G401 (cell line): ENCODE measurements at regions not wholly inside any gene's neighbourhood (a gene's known extent, or its start where the extent isn't known, plus 50 kb on each side); places are given as distances from the start of the nearest gene placed in this dataset.

Source experiments
- DNase-seq: peaks from one replicate; pipeline ENCODE4 v3.0.0-alpha.2; 2015; ENCODE audit warnings: low spot score
- in situ Hi-C: cut with HindIII; loops from 2 replicates; pipeline ENCODE4 v1.10.0; 2016; ENCODE audit warnings: low sequenced_read_pairs, mixed read lengths

DNA sequence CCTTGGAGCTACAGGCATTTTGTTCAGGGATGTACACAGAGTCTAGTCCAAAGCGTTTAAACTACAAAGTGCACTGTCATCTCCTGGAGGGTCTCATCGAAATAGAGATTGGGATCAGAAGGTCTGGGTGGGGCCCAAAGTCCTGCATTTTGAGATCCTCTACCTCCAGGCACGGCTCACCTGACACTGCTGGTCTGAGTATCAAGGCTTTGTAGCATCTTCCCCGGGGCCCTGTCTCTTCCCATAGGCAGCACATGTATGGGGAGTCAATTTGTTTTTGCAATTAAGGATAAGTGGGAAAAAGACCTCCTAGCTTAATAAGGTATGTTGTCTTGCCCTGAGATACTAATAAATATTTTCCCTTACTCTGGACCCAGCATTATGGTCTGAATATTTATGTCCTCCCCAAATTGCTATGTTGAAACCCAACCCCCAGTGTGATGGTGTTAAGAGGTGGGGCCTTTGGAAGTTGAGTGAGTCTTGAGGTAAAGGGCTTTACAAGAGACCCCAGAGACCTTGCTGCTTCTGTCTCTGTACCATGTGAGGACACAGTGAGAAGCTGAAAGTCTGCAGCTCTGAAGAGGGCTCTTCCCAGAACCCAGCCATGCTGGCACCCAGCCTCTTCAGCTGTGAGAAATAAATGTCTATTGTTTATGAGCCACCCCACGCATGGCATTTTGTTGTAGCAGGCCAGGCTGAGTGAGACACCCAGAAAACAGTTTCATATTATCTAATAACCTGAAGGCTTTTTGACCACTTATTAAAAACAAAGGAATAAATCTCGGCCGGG is 258.7 kb upstream of the HS6ST1 start:
- no peak for DNase-seq
- in situ Hi-C loops, result no loop called here

DNA sequence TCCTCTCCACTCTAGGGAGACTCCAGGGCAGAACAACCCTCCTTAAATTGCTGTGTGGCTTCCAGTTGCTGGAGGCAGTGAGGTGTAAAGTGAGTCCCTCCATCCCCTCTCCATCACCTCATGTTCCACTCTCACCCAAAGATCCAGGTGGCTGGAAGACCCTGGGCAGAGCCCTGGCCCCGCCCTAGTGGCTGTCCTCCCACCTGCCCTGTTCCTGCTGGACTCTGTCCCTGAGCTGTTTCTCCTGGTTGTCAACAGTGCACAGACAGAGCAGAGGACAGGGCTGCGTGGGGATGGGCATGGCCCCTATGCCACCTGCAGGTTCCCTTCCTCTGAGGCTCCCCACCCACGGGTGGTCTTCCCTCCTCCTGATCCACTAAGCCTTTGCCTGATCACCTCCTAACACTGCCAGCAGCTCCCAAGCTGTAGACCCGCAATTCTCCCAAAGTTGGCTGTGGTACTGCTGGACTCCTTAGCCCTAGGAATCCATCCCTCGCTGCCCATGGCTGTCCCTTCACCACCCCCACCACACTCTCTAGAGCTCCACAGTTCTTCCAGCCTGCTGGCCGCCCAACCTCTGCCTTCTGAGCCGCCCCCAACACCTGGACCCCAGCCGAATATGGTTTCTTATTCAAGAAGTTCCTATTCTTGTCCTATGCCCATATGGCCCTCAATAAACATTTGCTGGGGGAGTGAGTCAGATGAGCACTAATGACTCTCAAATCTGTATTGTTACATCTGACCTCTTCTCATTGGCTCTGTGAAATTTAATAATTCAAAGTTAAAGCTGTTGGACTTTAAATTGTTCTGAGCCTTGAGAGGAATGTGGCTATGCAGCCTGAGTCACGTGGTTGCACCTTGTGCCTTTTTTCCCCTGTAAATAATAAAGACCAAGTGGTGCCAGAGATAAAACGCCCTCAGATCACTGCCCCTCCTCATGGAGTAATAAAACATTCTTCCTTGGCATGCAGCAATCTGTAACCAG is 260.0 kb upstream of the HS6ST1 start:
- in situ Hi-C loops, result no loop called here
- no peak for DNase-seq

DNA sequence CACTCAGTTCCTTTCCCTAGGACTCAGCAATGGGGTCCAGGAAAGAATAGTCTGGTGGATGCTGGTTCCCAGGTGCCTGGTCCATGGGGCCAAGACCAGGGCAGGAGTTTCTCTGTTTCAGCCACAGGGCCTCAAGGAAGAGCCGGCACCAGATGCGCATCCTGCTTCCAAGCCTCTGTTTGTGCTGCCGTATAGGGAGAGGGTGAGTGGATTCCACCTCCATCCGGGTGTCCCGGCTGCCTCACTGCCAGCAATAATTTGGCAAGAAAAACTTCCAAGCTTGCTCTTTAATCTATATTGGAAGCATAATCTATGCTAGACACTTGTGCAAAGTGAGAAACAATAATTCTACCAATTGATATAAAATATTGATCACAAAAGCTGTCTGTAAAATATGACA is 261.2 kb upstream of the HS6ST1 start:
- in situ Hi-C loops, result no loop called here
- DNase-seq, result no peak

DNA sequence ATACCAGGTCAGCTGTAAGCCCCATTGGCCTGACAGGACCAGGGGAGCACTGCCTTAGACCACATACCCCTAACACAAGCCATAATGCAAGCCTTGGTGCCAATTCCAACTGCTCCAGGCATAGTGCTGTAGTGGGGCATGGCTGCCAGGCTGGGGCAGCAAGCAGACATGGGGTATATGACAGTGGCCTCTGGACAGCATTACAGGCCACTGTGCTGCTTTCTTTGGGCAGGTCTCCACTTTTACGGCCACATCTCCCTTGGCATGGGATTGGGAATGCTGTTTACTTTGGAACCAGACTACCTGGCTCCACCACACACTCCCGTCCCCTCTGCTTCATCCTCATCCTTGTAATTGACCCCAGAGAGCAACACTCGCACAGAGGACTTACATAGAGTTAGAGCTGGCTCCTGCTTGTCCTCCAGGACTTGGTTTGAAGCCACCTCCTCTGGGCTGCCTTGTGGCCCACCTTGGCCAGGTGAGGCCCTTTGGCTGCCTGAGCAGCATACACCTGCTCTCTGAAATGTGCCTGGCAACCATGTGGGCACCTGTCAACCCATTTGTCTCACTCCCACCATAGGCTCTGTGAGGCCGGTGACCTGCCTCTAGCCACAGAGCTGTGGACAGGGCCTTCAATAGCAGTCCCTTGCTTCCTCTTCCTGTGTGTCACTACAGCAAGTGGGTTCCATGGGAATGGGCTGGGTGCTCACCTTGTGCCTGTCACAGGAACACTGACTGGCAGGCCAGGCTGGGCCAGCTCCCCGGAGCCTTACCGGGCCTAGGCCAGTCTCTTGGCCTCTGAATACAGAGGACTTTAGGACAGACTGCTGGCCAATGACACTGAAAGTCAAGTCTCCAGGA is 262.6 kb upstream of the HS6ST1 start:
- DNase-seq, result no peak
- in situ Hi-C loops, result no loop called here

DNA sequence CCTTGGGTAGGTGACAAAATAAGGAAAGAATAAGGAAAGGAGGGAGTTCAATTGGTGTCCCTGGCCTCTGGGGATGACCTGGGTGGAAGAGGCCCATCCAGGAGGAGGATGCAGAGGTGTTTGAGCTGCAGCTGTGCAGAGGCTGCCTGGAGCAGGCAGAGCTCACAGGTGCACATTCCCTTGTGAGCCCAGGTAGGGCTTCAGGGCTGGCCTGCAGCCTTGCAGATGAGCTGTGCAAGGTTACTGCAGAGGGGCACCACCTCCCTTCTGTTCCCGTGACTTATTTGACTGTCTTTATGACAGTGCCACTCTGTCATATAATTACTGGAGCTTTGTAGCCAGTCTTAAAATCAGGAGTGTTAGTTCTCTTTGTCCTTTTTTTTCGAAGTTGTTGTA is 263.2 kb upstream of the HS6ST1 start:
- in situ Hi-C loops, result no loop called here
- no peak for DNase-seq

DNA sequence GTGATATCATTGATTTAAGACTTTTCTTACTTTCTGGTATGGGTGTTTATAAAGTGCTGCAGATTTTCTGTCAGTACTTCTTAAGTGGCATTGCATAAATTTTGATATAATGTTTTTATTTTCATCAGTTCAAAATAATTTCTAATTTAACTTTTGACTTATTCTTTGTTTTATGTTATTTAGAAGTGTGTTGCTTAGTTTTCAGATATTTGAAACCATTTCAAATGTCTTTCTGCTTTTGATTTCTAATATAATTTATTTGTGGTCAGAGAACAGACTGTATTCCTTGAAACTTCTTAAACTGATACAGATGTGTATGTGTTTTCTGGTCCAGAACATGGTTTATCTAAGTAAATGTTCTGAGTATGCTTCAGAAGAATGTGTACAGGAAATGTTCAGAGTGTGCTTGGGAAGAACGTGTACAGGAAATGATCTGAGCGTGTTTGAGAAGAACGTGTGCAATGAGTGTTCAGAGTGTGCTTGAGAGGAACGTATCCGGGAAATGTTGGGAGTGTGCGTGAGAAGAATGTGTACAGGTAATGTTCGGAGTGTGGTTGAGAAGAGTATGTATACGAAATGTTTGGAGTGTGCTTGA is 265.7 kb upstream of the HS6ST1 start:
- in situ Hi-C loops, result no loop called here
- no peak for DNase-seq

DNA sequence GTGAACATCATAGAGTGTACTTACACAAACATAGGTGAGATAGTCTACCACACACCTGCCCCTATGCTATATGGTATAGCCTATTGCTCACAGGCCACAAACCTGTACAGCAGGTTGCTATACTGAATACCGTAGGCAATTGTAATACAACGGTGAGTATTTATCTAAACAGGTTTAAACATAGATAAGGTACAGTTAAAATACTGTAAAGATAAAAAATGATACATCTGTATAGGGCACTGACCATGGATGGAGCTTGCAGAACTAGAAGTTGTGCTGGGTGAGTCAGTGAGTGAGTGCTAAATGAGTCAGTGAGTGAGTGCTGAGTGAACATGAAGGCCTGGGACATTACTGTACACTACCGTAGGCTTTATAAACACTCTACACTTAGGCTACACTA is 267.0 kb upstream of the HS6ST1 start:
- in situ Hi-C loops, result no loop called here
- DNase-seq, result no peak

DNA sequence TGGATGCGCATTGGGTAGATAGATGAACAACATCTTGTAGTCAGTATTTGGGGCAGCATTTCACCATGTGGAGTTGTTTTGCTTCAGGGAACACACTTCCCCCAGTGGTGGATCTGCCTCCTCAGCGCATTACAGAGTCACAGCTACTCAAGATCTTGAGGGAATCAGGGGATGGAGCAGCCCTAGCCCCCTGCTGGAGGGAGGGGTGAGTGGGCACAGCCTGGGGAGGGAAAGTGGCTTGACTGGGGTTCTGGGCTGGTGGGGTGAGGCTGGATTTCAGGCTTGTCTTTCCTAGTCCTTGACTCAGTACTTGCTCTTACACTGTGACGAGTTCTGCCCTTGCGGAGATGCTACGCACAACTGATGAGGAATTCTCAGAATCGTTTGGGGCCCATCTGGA is 271.0 kb upstream of the HS6ST1 start:
- in situ Hi-C loops, result no loop called here
- DNase-seq, result no peak

DNA sequence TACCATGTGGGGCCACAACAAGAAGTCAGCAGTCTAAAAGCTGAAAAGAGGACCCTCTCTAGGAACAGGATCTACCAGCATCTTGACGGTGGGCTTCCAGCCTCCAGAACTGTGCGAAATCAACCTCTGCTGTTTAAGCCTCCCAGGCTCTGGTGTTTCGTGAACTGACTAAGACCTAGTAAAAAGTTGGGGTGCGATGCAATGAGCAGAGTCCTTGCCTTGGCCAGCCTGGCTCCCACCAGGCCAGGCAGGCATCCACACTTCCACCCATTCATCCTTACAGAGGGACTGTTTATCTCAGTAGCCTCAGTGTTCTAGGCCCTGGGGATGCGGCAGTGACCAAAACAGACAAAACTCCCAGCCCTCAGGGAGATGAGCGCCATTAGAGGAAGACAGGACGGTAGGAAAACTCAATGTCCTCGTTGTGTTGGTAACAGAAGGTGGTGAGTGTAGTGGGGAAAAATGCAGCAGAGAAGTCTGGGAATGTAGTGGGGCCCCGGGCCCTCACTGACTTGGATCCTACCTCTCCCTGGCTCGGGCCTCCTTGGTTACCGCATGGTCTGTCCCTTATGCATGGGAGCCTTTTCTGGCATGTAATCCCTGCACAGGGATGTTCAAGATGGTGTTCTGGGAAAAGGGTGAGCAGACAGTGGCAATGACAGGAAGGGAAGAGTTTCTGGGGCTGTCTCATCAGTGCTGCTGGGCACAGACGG is 271.8 kb upstream of the HS6ST1 start:
- DNase-seq, result no peak
- in situ Hi-C loops, result no loop called here

DNA sequence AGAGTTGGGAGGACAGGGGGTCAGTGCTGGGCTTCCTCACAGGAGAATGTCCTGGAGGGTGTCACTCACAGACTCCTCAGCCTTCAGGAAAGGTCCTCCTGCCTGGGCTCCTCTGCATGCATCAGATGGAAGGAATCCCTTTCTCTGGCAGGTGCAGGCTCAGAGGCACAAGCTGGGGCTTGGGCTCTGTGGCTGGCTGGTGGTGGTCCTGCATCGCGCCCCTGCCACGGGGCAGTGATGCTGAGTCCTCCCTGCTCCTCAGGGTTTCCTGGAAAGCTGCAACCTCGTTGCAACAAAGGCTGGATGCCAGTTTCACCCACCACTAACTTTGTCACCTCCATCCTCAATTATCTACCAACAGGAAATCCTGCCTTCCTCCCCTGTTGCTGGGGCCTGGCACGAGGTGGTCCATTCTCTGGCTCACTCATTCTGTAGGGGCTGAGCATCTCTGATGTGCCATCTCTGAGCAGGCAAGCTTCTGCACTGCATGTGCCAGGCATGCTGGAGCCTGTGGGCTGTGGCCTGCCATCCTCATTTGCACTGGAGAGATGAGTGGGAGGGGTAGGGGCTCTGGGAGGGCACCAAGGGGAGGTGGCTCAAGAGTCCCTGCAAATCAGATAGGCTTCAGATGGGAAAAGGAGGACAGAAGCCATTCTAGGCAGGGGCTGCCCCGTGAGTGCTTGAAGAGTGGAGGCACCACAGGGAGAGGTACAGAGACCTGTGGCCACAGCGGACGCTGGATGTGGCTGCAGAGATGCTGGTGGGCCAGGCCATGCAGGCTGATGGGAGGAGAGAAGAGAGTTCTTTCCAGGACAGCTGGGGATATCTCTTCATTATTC is 272.6 kb upstream of the HS6ST1 start:
- DNase-seq, result no peak
- in situ Hi-C loops, result no loop called here

DNA sequence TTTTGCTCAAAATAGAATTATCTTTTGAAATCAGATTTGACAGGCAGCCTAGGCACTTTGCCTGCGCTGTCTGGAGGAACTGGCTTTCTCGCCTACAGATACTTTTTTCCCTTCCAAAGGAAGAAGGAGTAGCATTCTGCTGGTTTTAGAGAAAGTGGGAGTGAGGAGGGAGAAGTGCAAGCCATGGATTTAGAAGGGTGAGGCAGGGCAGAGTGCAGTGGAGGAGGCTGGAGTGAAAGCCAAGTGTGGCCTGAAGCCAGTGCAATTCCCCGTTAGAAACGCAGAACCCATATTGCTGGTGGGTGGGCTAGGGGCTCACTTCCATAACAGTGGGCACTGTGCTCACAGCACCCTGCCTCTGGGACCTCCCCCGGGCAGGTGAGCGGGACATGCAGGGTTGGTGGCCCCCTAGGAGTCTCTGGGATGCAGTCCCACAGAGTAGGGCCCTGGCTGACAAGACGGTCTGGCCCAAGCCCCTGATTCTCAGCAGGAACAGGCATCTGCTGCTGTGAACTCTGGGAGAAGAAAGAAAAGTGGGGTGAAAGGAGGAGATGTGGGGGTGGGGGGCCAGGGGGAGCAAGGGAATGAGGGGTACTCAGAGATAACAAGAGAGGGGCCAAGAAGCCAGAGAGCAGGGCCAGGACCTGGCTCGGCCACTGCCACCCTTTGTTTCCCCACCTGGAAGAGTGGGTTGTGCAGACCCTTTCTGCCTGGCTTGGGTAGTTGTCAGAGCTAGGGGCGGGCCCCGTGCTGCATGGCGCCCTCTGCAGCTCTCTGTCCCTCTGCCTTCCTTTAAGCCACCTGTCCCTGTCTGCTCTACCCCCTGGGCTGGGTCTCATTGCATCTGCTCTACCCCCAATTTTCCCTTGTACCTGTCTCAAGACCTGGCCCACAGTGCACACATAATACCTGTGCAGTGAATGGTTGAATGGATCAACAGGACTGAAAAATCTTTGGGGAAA is 273.5 kb upstream of the HS6ST1 start:
- DNase-seq, result no peak
- in situ Hi-C loops, result no loop called here

DNA sequence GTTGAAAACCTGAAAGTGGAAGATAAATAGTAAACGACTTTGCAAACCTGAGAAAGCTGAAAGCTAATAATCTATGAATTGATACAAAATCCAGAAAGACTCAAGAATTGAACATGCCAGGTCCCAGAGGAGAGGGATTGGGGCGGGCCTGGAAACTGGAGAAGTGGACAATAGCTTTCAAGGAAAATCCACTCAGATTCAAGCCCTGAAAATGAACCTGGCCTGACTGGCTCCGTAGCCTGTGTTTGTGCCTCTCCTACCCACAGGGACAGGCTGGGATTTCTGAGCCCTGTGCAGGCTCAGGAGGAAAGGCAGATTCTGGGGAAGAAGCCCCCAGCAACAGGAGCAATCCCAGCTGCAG is 274.8 kb upstream of the HS6ST1 start:
- DNase-seq, result no peak
- in situ Hi-C loops, result no loop called here

DNA sequence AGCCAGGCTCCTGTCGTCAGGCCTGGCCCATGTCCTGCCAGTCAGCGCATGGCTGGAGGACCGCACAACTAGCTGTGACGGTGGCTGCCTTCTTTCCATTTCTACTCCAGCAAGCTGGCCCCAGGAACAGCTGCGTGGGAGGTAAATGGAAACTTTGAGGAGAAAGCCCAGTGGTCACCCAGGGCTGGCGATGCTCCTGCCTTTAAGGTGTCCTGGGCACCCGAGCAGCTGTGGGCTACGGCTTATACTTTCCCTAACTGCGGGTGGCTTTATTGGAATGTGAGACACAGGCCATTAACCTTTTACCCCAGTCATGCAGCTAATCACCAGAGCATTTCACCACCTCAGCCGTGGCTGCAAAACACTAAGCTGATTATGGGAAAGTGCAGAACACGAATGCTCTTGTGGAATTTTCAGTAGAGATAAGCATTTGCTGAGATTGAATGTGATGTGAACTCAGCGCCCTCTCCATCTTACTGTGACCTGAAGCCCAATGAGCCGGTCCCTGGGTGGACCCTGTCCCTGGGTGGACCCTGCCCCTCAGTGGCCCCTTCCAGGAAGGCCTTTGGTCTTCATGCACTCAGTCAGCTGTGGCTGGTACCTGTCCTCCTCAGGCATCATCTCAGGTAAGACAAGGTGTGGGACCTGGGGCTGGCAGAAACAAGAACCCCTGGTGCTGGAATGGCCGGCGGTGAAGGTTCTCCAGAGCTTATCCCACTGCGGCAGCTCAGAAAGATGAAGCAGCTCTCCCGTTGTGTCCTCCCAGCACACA is 275.4 kb upstream of the HS6ST1 start:
- DNase-seq, result no peak
- in situ Hi-C loops, result no loop called here

DNA sequence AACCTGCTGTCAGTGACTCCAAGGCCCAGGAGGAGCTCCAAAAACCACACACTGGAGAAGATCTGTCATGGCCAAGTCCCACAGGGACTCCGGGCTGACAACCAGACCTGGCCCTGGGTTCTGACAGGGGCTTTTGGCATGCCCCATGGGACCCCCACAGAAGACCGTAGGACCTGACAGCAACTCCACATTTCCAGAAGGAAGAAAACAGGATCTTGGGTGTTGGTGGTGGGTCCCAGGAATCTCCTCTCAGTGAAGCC is 275.9 kb upstream of the HS6ST1 start:
- no peak for DNase-seq

DNA sequence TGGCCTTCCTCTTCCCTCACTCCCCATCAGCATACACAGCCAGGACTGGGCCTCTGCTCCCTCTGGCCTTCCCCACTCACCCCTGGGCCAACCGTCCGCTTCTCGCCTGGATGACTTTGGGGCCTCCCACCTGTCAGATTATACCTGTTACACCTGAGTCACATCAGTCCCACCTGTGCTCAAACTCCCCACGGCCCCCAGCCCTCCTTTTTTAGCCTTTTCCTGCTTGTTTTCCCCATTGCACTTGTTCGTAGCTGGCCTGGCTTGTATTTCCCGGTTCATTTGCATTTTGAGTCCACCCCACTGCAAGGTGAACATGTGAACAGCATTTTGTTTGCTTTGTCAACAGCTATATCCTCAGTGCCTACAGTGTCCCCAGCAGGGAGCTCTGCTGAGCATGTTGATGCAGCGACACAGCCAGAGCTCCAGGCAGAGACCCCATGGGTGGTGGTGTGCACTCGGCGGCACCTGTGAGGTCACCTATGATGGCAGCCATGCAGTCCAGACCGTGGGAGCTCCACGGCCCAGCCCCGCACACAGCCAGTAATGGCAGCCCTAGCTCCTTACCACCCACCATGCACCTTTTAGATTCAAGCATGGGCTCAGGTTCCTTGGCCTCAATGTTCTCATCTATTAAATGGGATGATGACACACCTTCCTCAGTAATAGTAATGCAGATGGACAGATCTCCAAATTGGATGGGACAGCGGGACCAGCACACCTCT is 276.4 kb upstream of the HS6ST1 start:
- no peak for DNase-seq
- in situ Hi-C loops, result no loop called here

More for the DNA sequence above, 275.9 kb upstream of the HS6ST1 start:
- in situ Hi-C loops, result no loop called here
